Body of pancreas (tissue), 4 donors: ENCODE measurements at regions not wholly inside any gene's neighbourhood (a gene's known extent, or its start where the extent isn't known, plus 50 kb on each side); places are given as distances from the start of the nearest gene placed in this dataset.
A peak's percentile ranks its signal among the peaks of the same experiment; 100 is the strongest.

Source experiments
- ATAC-seq: fragments of 150-250 bp; one replicate; pipeline ENCODE4 v1.9.1; 2016
- DNase-seq, 4 donors: peaks; one replicate each; pipeline ENCODE4 v3.0.0-alpha.2; 2019
- H3K27ac ChIP-seq, 4 donors: fragments of 200-600 bp; sonication (generic); 1 replicate in 3 of 4; 2 replicates in 1 of 4; pipeline versions ENCODE4 v1.5.1 to v1.6.1; 2016 to 2019; ENCODE audit warnings: mild to moderate bottlenecking in 1 of 4, mixed read lengths in 1 of 4, moderate library complexity in 1 of 4
- H3K27me3 ChIP-seq, 2 donors: fragments of 200-600 bp; sonication (generic); one replicate each; pipeline ENCODE4 v1.6.0; 2016; ENCODE audit warnings: mild to moderate bottlenecking in 1 of 2
- H3K36me3 ChIP-seq, 2 donors: fragments of 200-600 bp; sonication (generic); replicated peaks in 1 of 2; 2 replicates each; pipeline ENCODE4 v1.5.1; 2016; ENCODE audit warnings: low read depth in 2 of 2; ENCODE audit not compliant: insufficient read depth in 1 of 2
- H3K4me1 ChIP-seq: fragments of 200-600 bp; sonication (generic); one replicate; pipeline ENCODE4 v1.6.0; 2016
- H3K4me3 ChIP-seq, 2 donors: fragments of 200-600 bp; sonication (generic); 1 replicate in 1 of 2; 2 replicates in 1 of 2; pipeline ENCODE4 v1.5.1; 2016 to 2019
- H3K9me3 ChIP-seq, 3 donors: fragments of 200-600 bp; sonication (generic); 1 replicate in 2 of 3; 2 replicates in 1 of 3; pipeline ENCODE4 v1.5.1; 2016
- POLR2A ChIP-seq, 3 donors: fragments of 450-650 bp; IDR thresholded peaks; one replicate each; pipeline ENCODE4 v1.6.1; 2016; ENCODE audit warnings: antibody characterized with exemption in 3 of 3, mild to moderate bottlenecking in 2 of 3
- WGBS, 2 donors: methylation state at CpG; one replicate each; pipeline ENCODE4 v1.1.5; 2017; 5-methylcytosine and 5-hydroxymethylcytosine counted together
- intact Hi-C: fragments of 100-400 bp; cut with DNase I; formaldehyde crosslinking; loops from one replicate; pipeline ENCODE4 v1.15.1; 2023
- TF ChIP-seq, protein P1 (sequence below), 7 experiments: fragments of 450-650 bp in 4 of 7; fragments of 200-600 bp in 3 of 7; sonication (generic) in 3 of 7; IDR thresholded peaks; one replicate each; pipeline ENCODE4 v1.5.1; 2016 to 2019; ENCODE audit warnings: antibody characterized with exemption in 7 of 7

DNA sequence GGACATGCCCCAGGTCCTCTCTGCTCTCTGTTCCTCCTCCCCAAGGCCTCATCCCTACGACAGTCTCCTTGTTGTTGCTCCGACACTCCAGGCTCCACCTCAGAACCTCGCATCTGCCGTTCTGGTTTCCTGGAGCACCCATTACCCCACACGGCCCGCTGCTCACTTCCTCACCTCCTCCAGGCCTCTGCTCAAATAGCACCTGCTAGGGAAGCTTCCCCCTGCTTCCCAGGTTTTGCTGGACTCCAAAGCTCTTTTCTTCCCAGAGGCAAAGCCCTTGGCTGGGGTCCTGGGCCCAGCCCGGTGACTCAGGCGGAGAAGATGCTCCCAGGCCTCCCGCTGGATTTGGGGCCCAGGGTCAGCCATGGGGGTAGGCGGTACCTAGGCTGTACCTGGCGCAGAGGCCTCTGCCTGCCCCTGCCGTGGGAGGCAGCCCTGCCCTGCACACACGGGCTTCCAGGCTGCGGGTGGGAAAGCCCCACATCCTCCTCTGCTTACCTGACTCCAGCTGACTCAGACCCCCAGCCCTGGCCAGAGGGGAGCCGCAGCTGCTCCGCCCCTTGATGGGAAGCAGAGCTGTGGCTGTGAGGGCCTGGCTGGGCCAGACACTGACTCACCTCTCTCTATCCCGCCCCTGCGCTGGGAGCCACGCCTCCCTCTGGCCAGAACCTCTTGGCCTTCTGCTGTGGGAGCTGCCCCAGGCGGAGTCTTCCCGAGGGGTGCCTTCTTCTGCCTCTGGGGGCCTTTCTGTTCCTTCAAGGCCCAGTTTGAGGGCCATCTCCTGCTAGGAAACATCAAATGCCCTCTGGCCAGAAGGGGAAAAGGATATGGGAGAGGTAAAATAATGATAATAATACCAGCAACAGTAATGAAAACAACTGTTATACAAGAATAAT, 130.5 kb downstream of the CEBPB start:
- peak; percentile 93 for ATAC-seq
- Histone ChIP-seq H3K9me3 (no peaks in the 10 kb centered on the region), H3K27ac (peak overlapping the region; percentile 68 to 87 (median 78)), H3K4me3 (no peak overlapping the region), H3K36me3 (no peaks in the 10 kb centered on the region), H3K4me1 (peaks cover 26% of the 10 kb centered on the region), H3K27me3 (no peaks in the 10 kb centered on the region)
- peak; percentile 72 to 82 (median 75) for TF ChIP-seq POLR2A (IDR thresholded peaks at IDR 0.05)
- TF ChIP-seq, protein P1, sequence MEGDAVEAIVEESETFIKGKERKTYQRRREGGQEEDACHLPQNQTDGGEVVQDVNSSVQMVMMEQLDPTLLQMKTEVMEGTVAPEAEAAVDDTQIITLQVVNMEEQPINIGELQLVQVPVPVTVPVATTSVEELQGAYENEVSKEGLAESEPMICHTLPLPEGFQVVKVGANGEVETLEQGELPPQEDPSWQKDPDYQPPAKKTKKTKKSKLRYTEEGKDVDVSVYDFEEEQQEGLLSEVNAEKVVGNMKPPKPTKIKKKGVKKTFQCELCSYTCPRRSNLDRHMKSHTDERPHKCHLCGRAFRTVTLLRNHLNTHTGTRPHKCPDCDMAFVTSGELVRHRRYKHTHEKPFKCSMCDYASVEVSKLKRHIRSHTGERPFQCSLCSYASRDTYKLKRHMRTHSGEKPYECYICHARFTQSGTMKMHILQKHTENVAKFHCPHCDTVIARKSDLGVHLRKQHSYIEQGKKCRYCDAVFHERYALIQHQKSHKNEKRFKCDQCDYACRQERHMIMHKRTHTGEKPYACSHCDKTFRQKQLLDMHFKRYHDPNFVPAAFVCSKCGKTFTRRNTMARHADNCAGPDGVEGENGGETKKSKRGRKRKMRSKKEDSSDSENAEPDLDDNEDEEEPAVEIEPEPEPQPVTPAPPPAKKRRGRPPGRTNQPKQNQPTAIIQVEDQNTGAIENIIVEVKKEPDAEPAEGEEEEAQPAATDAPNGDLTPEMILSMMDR (IDR thresholded peaks at IDR 0.05), result no peak
- peak; percentile 77 to 95 (median 88) for DNase-seq
- intact Hi-C loops, result no loop called here
- 43 to 48% methylated on average over 13 to 17 of the region's 21 CpGs for WGBS, 2 donors

DNA sequence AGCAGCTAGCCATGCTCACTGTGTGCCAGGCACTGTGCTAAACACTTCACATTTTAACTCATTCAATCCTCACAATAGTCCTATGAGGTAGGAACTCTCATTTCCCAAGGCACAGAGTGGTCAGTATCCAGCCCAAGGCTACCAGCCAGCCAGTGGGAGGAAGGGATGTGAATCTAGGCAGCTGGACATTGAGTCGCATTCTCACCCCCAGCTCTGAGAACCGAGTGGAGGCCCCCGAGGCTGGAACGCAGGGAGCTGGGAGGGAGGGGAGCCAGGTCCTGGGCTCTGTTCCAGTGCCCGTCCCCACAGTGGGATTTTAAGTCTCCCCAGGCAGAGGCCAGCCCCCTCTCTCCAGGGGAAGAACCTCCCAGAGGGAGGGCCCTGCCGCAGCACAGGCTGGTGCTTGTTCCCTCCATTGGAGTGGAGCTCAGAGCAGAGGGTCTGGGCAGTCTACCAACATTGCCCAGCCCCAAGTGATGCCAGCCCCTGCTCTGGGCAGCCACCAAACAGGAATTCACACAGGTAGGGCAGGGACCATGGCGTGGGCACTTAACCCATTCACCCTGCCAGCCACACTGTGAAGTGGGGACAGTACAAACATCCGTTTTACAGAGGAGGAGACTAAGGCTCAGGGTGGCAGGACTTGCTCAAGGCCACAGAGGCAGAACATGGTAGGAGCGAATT, 131.3 kb downstream of the CEBPB start:
- no peak for TF ChIP-seq POLR2A (IDR thresholded peaks at IDR 0.05)
- TF ChIP-seq, protein P1 (IDR thresholded peaks at IDR 0.05), result no peak
- H3K9me3 ChIP-seq, result no peaks in the 10 kb centered on the region
- peak; percentile 6 for ATAC-seq
- no peaks in the 10 kb centered on the region for H3K27me3 ChIP-seq
- 37 to 57% methylated on average over 3 to 8 of the region's 9 CpGs for WGBS, 2 donors
- H3K27ac ChIP-seq, result peak overlapping the region; percentile 68 to 87 (median 78)
- DNase-seq, result peak in 2 of 4 donors; percentile 29 to 52
- H3K4me1 ChIP-seq, result peaks cover 26% of the 10 kb centered on the region
- H3K4me3 ChIP-seq, result no peak overlapping the region
- no peaks in the 10 kb centered on the region for H3K36me3 ChIP-seq
- intact Hi-C loops, result no loop called here

DNA sequence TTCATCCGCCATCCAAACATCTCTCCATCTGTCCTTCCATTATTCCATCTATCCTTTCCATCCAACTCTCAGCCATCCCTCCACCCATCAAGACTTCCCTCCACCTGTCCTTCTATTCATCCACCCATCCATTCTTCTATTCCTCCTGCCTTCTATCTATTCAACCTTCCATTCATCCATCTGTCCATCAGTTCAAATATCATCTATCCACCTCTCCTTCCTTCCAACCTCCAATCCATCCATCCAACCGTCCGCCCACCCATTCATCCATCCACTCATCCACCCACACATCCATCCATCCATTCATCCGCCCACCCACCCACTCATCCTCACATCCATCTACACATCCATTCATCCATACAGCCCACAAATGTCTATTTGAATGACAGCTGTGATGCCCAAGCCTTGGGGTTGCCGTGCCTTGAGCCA, 132.1 kb downstream of the CEBPB start:
- Histone ChIP-seq H3K9me3 (no peaks in the 10 kb centered on the region), H3K27me3 (no peaks in the 10 kb centered on the region), H3K4me1 (peaks cover 26% of the 10 kb centered on the region), H3K4me3 (no peak overlapping the region), H3K27ac (peak overlapping the region in 1 of 4 donors; percentile 71), H3K36me3 (no peaks in the 10 kb centered on the region)
- WGBS, 2 donors, result 89% methylated on average over 5 of the region's 5 CpGs
- intact Hi-C loops, result no loop called here
- DNase-seq (no peak), ATAC-seq (no peak)
- no peak for TF ChIP-seq POLR2A (IDR thresholded peaks at IDR 0.05)
- TF ChIP-seq, protein P1 (IDR thresholded peaks at IDR 0.05), result no peak

DNA sequence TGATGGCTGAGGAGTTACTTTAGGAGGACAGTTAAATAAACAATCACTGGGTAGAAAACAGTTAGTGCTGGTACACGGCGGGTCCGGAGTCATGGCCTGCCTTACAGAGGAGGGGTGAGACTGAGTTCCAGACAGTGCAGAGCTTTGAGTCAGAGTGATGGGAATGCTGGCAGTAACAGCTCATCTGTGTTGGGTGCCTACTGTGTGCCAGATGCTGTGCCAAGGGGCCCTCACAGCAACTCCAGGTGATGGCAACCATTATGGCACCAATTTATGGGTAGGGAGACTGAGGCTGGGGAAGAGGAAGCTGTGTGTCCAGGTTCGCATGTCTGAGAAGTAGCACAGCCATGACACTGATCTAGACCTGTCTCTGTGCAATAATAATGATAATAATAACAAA, 132.6 kb downstream of the CEBPB start:
- no peak for DNase-seq
- H3K4me1 ChIP-seq, result peaks cover 26% of the 10 kb centered on the region
- intact Hi-C loops, result no loop called here
- TF ChIP-seq, protein P1 (IDR thresholded peaks at IDR 0.05), result no peak
- TF ChIP-seq POLR2A (IDR thresholded peaks at IDR 0.05), result no peak
- H3K4me3 ChIP-seq, result no peak overlapping the region
- no peaks in the 10 kb centered on the region for H3K36me3 ChIP-seq
- ATAC-seq, result no peak
- no peak overlapping the region for H3K27ac ChIP-seq
- no peaks in the 10 kb centered on the region for H3K27me3 ChIP-seq
- WGBS, 2 donors, result 93 to 98% methylated on average over 4 of the region's 4 CpGs
- no peaks in the 10 kb centered on the region for H3K9me3 ChIP-seq
